GM12891 (cell line): ENCODE measurements at regions not wholly inside any gene's neighbourhood (a gene's known extent, or its start where the extent isn't known, plus 50 kb on each side); places are given as distances from the start of the nearest gene placed in this dataset.

Source experiments
- DNase-seq: peaks from one replicate; pipeline ENCODE4 v3.0.0; 2011; ENCODE audit warnings: low spot score; ENCODE audit not compliant: insufficient read length
- FAIRE-seq: peaks from 2 replicates; lab custom pipeline; 2011; peaks lifted over from hg19 to GRCh38; lab: Jason Lieb, UNC
- PAX5 ChIP-seq: IDR thresholded peaks from 2 replicates; pipeline ENCODE4 v1.6.1; 2011; ENCODE audit warnings: low read length, moderate library complexity, mild to moderate bottlenecking; ENCODE audit not compliant: insufficient read depth, severe bottlenecking
- POLR2A ChIP-seq: IDR thresholded peaks from 2 replicates; pipeline ENCODE4 v1.6.1; 2011; ENCODE audit warnings: low read depth, low read length, control low read depth
- POLR2AphosphoS5 ChIP-seq: IDR thresholded peaks from 2 replicates; pipeline ENCODE4 v1.6.1; 2011; ENCODE audit warnings: low read depth, low read length, control low read depth
- POU2F2 ChIP-seq: IDR thresholded peaks from 2 replicates; pipeline ENCODE4 v1.6.1; 2011; ENCODE audit warnings: low read depth, mild to moderate bottlenecking, control low read depth, low read length, moderate library complexity
- SPI1 ChIP-seq: IDR thresholded peaks from 2 replicates; pipeline ENCODE4 v1.6.1; 2011; ENCODE audit warnings: low read depth, low read length, control low read depth
- TAF1 ChIP-seq: IDR thresholded peaks from 2 replicates; pipeline ENCODE4 v1.6.1; 2011; ENCODE audit warnings: low read depth, low read length, control low read depth

DNA sequence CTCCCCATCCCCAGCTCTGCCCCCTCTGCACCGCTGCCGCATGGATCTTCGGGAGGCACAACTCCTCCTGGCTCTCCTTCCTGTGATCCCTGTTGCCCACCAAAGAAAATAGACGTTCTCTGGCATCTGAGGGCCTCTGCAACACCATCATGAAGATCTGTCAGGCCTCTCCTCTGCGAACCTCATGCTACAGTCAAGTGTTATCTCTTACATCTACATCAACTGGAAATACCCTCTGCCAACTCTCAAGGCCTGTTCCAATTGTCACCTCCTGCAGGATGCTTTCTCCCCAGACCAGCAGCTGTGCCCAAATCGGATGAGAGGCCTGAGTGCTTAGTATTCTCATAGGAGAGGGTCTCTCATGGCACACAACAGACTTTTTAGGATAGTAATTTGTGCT, 478.4 kb downstream of the BCL11A start:
- FAIRE-seq (no peak), DNase-seq (no peak)
- TF ChIP-seq PAX5 (no peak), POLR2A (no peak), TAF1 (no peak), POU2F2 (no peak), SPI1 (no peak), POLR2AphosphoS5 (no peak)

DNA sequence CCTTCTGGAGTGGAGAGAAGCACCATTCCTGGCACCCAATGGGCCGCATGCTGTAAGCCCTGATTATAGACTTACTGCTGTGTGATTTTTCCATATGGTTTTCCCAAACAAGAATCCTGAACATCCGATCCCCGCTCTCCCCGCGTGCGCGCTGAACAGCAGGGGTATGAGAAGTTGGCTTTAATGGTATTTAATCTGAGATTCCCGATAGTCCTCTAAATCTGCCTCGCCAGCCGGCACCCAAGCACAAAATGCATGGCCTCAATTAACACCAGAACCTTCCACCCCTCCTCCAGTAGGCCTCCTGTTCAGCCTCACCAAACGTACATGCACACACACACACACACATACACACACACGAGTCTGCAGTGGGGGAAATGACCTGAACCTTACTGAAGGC, 480.3 kb downstream of the BCL11A start:
- FAIRE-seq (no peak), DNase-seq (no peak)
- no peak for TF ChIP-seq PAX5
- TF ChIP-seq POLR2A, result no peak
- TF ChIP-seq SPI1, result no peak
- no peak for TF ChIP-seq TAF1
- no peak for TF ChIP-seq POU2F2
- TF ChIP-seq POLR2AphosphoS5, result no peak

DNA sequence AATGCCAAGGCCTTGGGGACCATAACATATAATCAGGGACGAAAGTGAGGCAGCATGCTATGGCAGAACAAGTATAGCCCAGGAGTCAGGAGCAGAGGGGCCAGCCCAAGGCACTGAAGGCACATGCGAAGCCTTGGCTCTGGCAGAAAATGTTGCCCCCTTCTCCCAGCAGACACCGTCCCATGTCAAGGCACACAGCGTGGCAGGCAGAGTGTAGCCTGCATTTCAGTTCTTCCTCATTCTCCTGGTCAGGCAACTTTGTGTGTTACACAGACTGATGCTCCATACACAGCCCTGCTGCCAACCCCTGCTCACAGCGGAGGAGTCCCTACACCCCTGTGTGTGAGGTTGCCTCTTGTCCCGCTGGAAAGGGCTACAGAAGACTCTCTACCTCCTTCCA, 480.8 kb downstream of the BCL11A start:
- DNase-seq (no peak), FAIRE-seq (no peak)
- TF ChIP-seq POU2F2 (no peak), SPI1 (no peak), TAF1 (no peak), POLR2A (no peak), POLR2AphosphoS5 (no peak), PAX5 (no peak)

DNA sequence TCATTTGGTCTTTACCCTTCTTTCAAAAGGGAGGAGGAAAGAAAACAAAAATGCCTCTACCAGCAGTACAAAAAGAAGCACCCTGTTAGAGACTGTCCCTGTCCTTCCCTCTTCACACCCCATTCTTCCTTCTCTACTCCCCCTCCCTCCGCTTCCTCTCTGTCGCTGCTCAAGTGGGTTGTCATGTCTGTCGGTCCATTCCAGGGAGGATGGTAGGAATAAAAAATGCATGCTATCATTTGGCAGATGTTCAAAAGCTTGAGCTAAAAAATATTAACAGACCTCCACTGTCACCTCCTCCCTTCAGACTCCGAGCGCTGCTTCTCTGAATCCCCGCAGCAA, 482.0 kb downstream of the BCL11A start:
- no peak for TF ChIP-seq POU2F2
- no peak for TF ChIP-seq PAX5
- no peak for TF ChIP-seq TAF1
- no peak for TF ChIP-seq POLR2A
- no peak for TF ChIP-seq POLR2AphosphoS5
- TF ChIP-seq SPI1, result no peak

DNA sequence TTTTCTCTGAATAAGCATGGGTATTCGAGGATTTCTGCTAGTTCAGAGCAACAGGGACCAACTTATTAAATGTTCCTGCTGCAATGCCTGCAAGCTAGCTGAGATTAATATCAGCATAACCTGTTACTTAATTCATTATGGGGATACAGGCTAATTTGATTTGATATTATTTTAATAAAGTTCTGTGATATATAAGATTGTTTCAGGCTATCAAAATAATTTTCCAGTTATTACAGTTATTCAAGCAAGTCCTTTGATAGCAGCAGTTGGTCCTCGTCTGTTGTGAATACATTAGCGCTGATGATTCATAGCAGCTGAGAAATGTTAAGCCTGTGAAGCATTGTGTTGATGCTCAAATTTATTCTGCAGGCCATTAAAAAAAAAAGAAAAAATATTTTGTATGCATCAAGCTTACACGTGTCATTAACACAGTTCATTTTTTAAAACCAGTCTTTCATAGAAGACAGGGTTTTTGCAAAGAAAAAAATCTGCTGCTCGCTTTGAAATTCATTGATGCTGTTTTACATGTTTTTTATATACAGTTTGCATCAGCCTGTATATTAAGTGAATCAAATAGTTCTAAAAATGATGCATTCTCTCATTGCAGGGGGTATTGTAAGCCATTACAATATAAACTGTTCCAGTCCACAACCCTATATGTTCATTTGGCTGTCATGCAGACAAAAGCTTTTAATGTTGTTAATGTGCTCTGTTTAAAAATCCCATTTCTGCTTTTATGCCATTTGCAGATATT, 482.5 kb downstream of the BCL11A start:
- DNase-seq (no peak), FAIRE-seq (no peak)
- TF ChIP-seq TAF1 (no peak), POU2F2 (no peak), SPI1 (no peak), POLR2A (no peak), POLR2AphosphoS5 (no peak), PAX5 (no peak)

More for the DNA sequence above, 482.0 kb downstream of the BCL11A start:
- FAIRE-seq, result no peak
- no peak for DNase-seq

DNA sequence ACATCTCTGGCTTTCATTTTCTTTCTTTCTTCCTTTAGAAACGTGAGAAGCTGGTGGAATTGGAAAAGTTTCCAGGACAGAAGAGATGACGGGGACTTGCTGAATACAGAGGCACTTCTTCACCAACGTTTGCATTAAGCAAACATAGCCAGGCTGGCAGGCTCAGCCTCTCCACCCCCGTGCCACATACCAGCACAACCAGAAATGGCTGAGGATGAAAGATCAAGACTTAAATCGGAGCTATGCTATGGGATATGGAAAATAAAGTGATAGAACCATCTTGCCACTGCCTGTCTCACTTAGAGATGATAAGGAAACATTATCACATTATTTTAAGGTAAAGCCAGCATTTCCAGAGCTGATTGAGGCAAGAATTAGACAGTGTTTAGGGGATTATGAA, 483.3 kb downstream of the BCL11A start:
- no peak for DNase-seq
- FAIRE-seq, result no peak
- no peak for TF ChIP-seq POU2F2
- no peak for TF ChIP-seq PAX5
- TF ChIP-seq TAF1, result no peak

DNA sequence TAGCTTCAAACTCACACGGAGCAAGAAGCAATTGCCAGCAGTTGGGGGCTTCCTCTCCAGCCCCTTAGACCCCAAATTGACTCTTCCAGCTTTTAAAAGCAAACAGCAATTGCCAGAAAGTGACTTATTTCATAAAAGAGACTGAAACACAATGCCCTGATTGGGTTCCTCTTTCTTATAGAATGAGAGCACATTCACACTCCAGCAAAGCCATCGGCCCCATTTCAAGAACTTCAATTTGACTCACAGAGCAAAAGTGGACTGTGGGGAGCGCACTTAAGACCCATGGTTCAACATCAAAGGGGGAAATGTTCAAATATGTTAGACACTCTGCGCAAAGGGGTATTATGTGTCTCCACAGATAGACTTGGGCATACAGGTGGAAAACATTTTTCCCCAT, 484.7 kb downstream of the BCL11A start:
- TF ChIP-seq PAX5 (no peak), TAF1 (no peak), POLR2A (no peak), POU2F2 (no peak), SPI1 (peak; percentile 76)
- no peak for DNase-seq
- no peak for FAIRE-seq

DNA sequence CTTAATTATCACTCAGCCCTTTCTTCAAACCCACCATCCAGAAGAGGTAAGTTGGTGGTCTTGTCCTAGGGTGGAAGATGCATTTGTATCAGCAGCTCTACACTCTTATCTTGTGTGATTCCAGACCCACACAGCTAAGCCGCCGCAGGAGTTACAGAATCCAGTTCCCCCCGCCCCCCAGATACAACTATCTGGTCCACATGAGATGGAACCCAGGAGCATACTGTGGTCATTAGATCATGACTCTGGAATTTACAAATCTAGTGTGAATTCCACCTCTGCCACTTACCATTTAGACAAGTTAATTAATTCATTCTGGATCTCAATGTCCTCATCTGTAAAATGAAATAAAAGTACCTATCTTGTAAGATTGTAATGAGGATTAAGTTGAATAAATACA, 486.4 kb downstream of the BCL11A start:
- FAIRE-seq (no peak), DNase-seq (no peak)
- TF ChIP-seq POU2F2 (no peak), POLR2A (no peak), TAF1 (no peak), POLR2AphosphoS5 (no peak), PAX5 (no peak), SPI1 (no peak)

DNA sequence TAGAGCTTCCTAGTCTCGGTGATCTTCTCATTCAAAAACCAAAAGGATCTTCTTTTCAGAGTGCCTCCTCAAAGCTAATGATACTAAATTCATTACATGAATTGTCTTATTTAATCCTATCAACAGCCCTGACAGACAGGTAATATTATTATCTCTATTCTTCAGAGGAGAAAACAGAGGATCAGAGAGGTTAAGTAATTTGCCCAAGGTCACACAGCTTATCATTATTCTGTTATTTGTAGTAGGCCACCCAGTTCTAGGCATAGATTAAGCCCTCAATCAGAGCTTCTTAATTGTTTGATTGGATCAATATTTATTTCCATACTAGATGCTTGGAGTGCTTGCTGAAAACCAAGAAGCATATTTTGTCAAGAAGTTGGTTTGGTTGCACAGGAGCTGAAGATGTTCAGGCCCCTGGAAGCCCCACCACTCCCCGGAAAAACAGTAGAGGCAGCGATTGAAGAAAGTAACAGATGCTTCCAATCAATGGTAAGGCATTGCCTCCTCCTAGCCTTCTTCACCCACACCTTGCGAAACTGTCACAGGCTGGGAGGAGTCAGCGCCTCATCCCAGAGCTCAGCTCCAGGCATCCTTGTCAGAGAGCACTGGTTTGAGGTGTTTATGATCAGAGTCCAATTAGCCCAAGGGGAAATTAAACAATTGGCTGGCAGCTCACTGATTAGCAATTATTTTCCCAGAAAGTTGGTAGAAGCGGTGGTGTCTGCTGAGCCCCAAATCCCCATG, 487.2 kb downstream of the BCL11A start:
- TF ChIP-seq PAX5 (no peak), SPI1 (no peak), TAF1 (no peak), POLR2AphosphoS5 (no peak), POU2F2 (no peak)
- FAIRE-seq (no peak), DNase-seq (no peak)

DNA sequence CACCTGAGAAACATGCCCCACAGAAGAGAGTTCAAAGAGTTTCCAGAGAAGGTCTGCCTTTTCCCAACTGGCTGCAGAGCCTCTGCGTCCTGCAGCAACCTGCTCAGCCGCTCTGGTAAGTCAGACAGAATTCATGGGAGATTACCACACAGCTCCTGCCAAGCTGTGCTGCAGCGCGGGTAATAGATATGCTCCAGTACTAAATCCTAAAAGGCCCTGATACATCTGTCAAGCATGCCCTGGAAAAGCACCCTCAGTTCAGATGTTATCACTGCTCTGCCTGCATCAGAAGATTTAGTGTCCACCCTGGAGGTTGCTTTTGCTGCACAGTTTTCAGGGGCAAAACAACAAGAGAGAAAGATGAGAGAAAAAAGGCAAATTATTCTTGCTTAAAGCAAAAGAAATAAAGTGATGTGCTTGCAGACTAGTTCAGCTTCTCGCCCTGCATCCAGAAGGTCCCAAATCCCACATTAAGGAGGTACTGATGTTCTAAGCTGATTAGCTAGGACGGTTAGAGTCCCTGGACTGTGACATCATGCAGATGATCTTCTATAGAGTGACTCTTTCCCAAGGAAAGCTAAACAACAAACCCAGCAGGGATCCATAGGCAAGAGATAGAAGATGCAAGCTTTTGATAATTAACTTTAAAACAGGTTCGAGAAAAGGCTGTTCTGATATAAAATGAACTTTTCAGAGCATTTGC, 488.6 kb downstream of the BCL11A start:
- no peak for TF ChIP-seq TAF1
- no peak for TF ChIP-seq PAX5
- no peak for TF ChIP-seq POLR2AphosphoS5
- no peak for TF ChIP-seq POLR2A
- TF ChIP-seq POU2F2, result no peak
- TF ChIP-seq SPI1, result no peak
- FAIRE-seq, result no peak
- no peak for DNase-seq
